PC-3 (cell line): ENCODE measurements at regions not wholly inside any gene's neighbourhood (a gene's known extent, or its start where the extent isn't known, plus 50 kb on each side); places are given as distances from the start of the nearest gene placed in this dataset.

Experiments
- ATAC-seq: fragments of 200-7000 bp; cut with Tn5 transposase; 2 replicates; pipeline ENCODE4 v1.9.1; 2020; ENCODE audit warnings: mild to moderate bottlenecking, moderate library complexity
- BruUV-seq: library from RNA; stranded (reverse); fragments of 400-500 nt; replicated peaks from 2 replicates; lab custom pipeline; 2021; lab: Mats Ljungman, UMichigan
- CTCF ChIA-PET: fragments of 300-600 bp; sonication (Branson Sonifier 250); formaldehyde crosslinking; loops from one replicate; lab custom pipeline; 2022; ENCODE audit warnings: antibody characterized with exemption; lab: Charles Lee
- POLR2A ChIA-PET: fragments of 300-600 bp; sonication (Branson Sonifier 250); formaldehyde crosslinking; loops from one replicate; lab custom pipeline; 2022; ENCODE audit warnings: antibody characterized with exemption; ENCODE audit not compliant: unreplicated experiment; lab: Charles Lee
- DNase-seq: peaks from one replicate; pipeline ENCODE4 v3.0.0-alpha.2; 2015
- H2AFZ ChIP-seq: fragments of 300-600 bp; sonication (generic); 2 replicates; pipeline ENCODE4 v1.6.0; 2016; ENCODE audit warnings: antibody characterized with exemption, low read length
- H3F3A ChIP-seq: fragments of 300-600 bp; sonication (generic); one replicate; pipeline ENCODE4 v1.6.0; 2017; ENCODE audit warnings: antibody characterized with exemption, low read length, control low read depth, mild to moderate bottlenecking; ENCODE audit not compliant: unreplicated experiment
- H3K27ac ChIP-seq: fragments of 300-600 bp; sonication (generic); 2 replicates; pipeline ENCODE4 v1.5.1; 2016; ENCODE audit warnings: mild to moderate bottlenecking, low read length
- H3K27me3 ChIP-seq: fragments of 300-600 bp; sonication (generic); 2 replicates; pipeline ENCODE4 v1.6.1; 2016; ENCODE audit warnings: low read length, mixed read lengths
- H3K36me3 ChIP-seq: fragments of 300-600 bp; sonication (generic); 2 replicates; pipeline ENCODE4 v1.6.1; 2016; ENCODE audit warnings: low read depth, mixed run types, low read length, mixed read lengths
- H3K4me1 ChIP-seq: fragments of 300-600 bp; sonication (generic); 2 replicates; pipeline ENCODE4 v1.5.1; 2016; ENCODE audit warnings: low read length; ENCODE audit not compliant: insufficient read depth
- H3K4me2 ChIP-seq: fragments of 300-600 bp; sonication (generic); 2 replicates; pipeline ENCODE4 v1.6.0; 2016; ENCODE audit warnings: low read length
- H3K4me3 ChIP-seq: fragments of 300-600 bp; sonication (generic); 2 replicates; pipeline ENCODE4 v1.5.1; 2016; ENCODE audit warnings: mild to moderate bottlenecking, low read length, mixed read lengths
- H3K79me2 ChIP-seq: fragments of 300-600 bp; sonication (generic); 2 replicates; pipeline ENCODE4 v1.6.1; 2017; ENCODE audit warnings: low read length, mixed read lengths
- H3K9ac ChIP-seq: fragments of 300-600 bp; sonication (generic); 2 replicates; pipeline ENCODE4 v1.6.0; 2016; ENCODE audit warnings: mild to moderate bottlenecking, low read length
- H3K9me2 ChIP-seq: fragments of 300-600 bp; sonication (generic); replicated peaks from 2 replicates; pipeline ENCODE4 v1.6.1; 2016; ENCODE audit warnings: mixed run types, low read length, mixed read lengths
- H3K9me3 ChIP-seq: fragments of 300-600 bp; sonication (generic); 2 replicates; pipeline ENCODE4 v1.6.1; 2016; ENCODE audit warnings: low read length, mixed read lengths
- H4K20me1 ChIP-seq: fragments of 300-600 bp; sonication (generic); 2 replicates; pipeline ENCODE4 v1.6.1; 2016; ENCODE audit warnings: low read length, mixed read lengths
- EZH2 ChIP-seq: fragments of 300-600 bp; sonication (generic); IDR thresholded peaks from one replicate; pipeline ENCODE4 v1.6.1; 2017; ENCODE audit warnings: antibody characterized with exemption, mild to moderate bottlenecking, low read length; ENCODE audit not compliant: unreplicated experiment
- EZH2phosphoT487 ChIP-seq: fragments of 300-600 bp; sonication (generic); IDR thresholded peaks from 2 replicates; pipeline ENCODE4 v1.6.1; 2018; ENCODE audit warnings: mild to moderate bottlenecking, antibody characterized with exemption, low read length, borderline replicate concordance
- intact Hi-C: fragments of 100-400 bp; cut with micrococcal nuclease; formaldehyde crosslinking; loops from 2 replicates; pipeline ENCODE4 v1.9.0; 2023
- TF ChIP-seq, protein P1 (sequence below): fragments of 300-600 bp; sonication (generic); conservative IDR thresholded peaks from 2 replicates; pipeline ENCODE4 v1.5.1; 2017; ENCODE audit warnings: antibody characterized with exemption, low read depth, mild to moderate bottlenecking, low read length

- Histone ChIP-seq H3K9me3 (no peaks in the 10 kb centered on the region), H3K9me2 (no peaks in the 10 kb centered on the region), H3K4me1 (peaks cover 16% of the 10 kb centered on the region), H3K36me3 (no peaks in the 10 kb centered on the region), H3K27me3 (no peaks in the 10 kb centered on the region), H2AFZ (no peak overlapping the region), H3K27ac (no peak overlapping the region), H4K20me1 (no peaks in the 10 kb centered on the region), H3K9ac (no peak overlapping the region), H3K4me3 (no peak overlapping the region), H3F3A (no peaks in the 10 kb centered on the region), H3K79me2 (no peaks in the 10 kb centered on the region), H3K4me2 (no peak overlapping the region)
- ChIA-PET CTCF (no interaction called here), POLR2A (interaction anchor here (0.5 kb wide), 1 partner anchor 206 kb away, joined by 3 read pairs; no protein-coding TSS in a partner anchor)
- DNase-seq (no peak), ATAC-seq (no peak)
- TF ChIP-seq EZH2phosphoT487 (no peak), EZH2 (no peak)
- TF ChIP-seq, protein P1, sequence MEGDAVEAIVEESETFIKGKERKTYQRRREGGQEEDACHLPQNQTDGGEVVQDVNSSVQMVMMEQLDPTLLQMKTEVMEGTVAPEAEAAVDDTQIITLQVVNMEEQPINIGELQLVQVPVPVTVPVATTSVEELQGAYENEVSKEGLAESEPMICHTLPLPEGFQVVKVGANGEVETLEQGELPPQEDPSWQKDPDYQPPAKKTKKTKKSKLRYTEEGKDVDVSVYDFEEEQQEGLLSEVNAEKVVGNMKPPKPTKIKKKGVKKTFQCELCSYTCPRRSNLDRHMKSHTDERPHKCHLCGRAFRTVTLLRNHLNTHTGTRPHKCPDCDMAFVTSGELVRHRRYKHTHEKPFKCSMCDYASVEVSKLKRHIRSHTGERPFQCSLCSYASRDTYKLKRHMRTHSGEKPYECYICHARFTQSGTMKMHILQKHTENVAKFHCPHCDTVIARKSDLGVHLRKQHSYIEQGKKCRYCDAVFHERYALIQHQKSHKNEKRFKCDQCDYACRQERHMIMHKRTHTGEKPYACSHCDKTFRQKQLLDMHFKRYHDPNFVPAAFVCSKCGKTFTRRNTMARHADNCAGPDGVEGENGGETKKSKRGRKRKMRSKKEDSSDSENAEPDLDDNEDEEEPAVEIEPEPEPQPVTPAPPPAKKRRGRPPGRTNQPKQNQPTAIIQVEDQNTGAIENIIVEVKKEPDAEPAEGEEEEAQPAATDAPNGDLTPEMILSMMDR: no peak
- no TSS peak for BruUV-seq
- intact Hi-C loops: loop anchor here (10.0 kb wide), 1 partner anchor 311 kb away; no protein-coding TSS in a partner anchor
Measured at GRCh38 chr18:22253676-22254075, 84.3 kb downstream of the GATA6 start.

DNA sequence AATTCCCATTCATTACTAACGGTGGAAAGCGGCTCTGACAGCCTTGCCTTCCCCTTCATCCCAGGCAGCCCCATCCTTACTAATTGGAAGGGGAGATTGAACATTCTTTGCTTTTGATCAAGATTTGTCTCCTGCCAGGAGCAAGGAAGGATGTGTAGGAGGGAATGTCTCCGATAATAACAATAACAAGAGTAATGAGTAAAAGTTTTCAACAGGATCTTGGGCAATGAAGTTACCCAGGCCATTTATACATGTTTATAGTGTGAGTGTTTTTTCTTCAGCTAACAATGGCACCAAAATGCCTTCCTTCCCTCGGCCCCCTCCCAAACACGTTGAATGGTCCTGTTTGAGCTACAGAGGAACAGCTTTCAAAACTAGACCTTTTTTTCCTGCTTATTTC, 83.8 kb downstream of the GATA6 start:
- ChIA-PET CTCF (no interaction called here), POLR2A (interaction anchor here (0.5 kb wide), 1 partner anchor 206 kb away, joined by 3 read pairs; no protein-coding TSS in a partner anchor)
- Histone ChIP-seq H3K4me1 (peaks cover 16% of the 10 kb centered on the region), H2AFZ (no peak overlapping the region), H3K9me2 (no peaks in the 10 kb centered on the region), H3K4me2 (no peak overlapping the region), H3K4me3 (no peak overlapping the region), H3K9me3 (no peaks in the 10 kb centered on the region), H3K27me3 (no peaks in the 10 kb centered on the region), H3K79me2 (no peaks in the 10 kb centered on the region), H3K9ac (no peak overlapping the region), H3K27ac (no peak overlapping the region), H3F3A (no peaks in the 10 kb centered on the region), H4K20me1 (no peaks in the 10 kb centered on the region), H3K36me3 (no peaks in the 10 kb centered on the region)
- ATAC-seq: no peak
- BruUV-seq: no TSS peak
- intact Hi-C loops: loop anchor here (10.0 kb wide), 1 partner anchor 312 kb away; no protein-coding TSS in a partner anchor
- DNase-seq: no peak
- TF ChIP-seq EZH2: no peak
